HEK293T (cell line): ENCODE measurements at regions not wholly inside any gene's neighbourhood (a gene's known extent, or its start where the extent isn't known, plus 50 kb on each side); places are given as distances from the start of the nearest gene placed in this dataset.

ENCODE experiments used
- CTCF ChIA-PET: fragments of 350-600 bp; formaldehyde crosslinking; extraction: SDS; loops from one replicate; lab custom pipeline; 2021; ENCODE audit warnings: antibody characterized with exemption, inconsistent platforms; lab: Yijun Ruan, JAX
- POLR2A ChIA-PET: fragments of 350-600 bp; formaldehyde crosslinking; extraction: SDS; loops from one replicate; lab custom pipeline; 2020; ENCODE audit warnings: antibody characterized with exemption, inconsistent platforms; lab: Yijun Ruan, JAX
- DNase-seq: peaks from one replicate; pipeline ENCODE4 v3.0.0; 2012; ENCODE audit warnings: mixed read lengths; ENCODE audit errors: extremely low spot score
- ARNT ChIP-seq: fragments of 450-650 bp; IDR thresholded peaks from 2 replicates; pipeline ENCODE4 v1.6.1; 2017; ENCODE audit warnings: mild to moderate bottlenecking
- BHLHE40 ChIP-seq: fragments of 450-650 bp; IDR thresholded peaks from 2 replicates; pipeline ENCODE4 v1.6.1; 2016; ENCODE audit warnings: mild to moderate bottlenecking, moderate library complexity, borderline replicate concordance
- CTBP1 ChIP-seq: fragments of 450-650 bp; IDR thresholded peaks from 2 replicates; pipeline ENCODE4 v1.6.1; 2016; ENCODE audit warnings: borderline replicate concordance
- ELF4 ChIP-seq: fragments of 450-650 bp; IDR thresholded peaks from 2 replicates; pipeline ENCODE4 v1.6.1; 2017; ENCODE audit warnings: antibody characterized with exemption
- FOXA1 ChIP-seq: fragments of 450-650 bp; IDR thresholded peaks from 2 replicates; pipeline ENCODE4 v1.6.1; 2016; ENCODE audit warnings: mild to moderate bottlenecking
- FOXK2 ChIP-seq: fragments of 450-650 bp; IDR thresholded peaks from 2 replicates; pipeline ENCODE4 v1.6.1; 2016; ENCODE audit warnings: mild to moderate bottlenecking
- FOXM1 ChIP-seq: fragments of 450-650 bp; IDR thresholded peaks from 2 replicates; pipeline ENCODE4 v1.6.1; 2017; ENCODE audit warnings: mild to moderate bottlenecking, borderline replicate concordance
- HDGF ChIP-seq: fragments of 450-650 bp; IDR thresholded peaks from 2 replicates; pipeline ENCODE4 v1.6.1; 2017; ENCODE audit warnings: antibody characterized with exemption, borderline replicate concordance
- L3MBTL2 ChIP-seq: fragments of 450-650 bp; conservative IDR thresholded peaks from 2 replicates; pipeline ENCODE4 v1.6.1; 2016; ENCODE audit warnings: mild to moderate bottlenecking
- LEF1 ChIP-seq: fragments of 450-650 bp; IDR thresholded peaks from 2 replicates; pipeline ENCODE4 v1.6.1; 2017; ENCODE audit warnings: mild to moderate bottlenecking, borderline replicate concordance
- NFRKB ChIP-seq: fragments of 450-650 bp; IDR thresholded peaks from 2 replicates; pipeline ENCODE4 v1.6.1; 2016; ENCODE audit warnings: mild to moderate bottlenecking, moderate library complexity
- SP1 ChIP-seq: fragments of 450-650 bp; IDR thresholded peaks from 2 replicates; pipeline ENCODE4 v1.6.1; 2017
- SUZ12 ChIP-seq: fragments of 450-650 bp; IDR thresholded peaks from 2 replicates; pipeline ENCODE4 v1.6.1; 2016; ENCODE audit warnings: mild to moderate bottlenecking
- TARDBP ChIP-seq: fragments of 450-650 bp; IDR thresholded peaks from 2 replicates; pipeline ENCODE4 v1.6.1; 2016
- ZNF384 ChIP-seq: fragments of 450-650 bp; IDR thresholded peaks from 2 replicates; pipeline ENCODE4 v1.6.1; 2016
- TF ChIP-seq, protein P1 (sequence below): fragments of 450-650 bp; IDR thresholded peaks from 2 replicates; pipeline ENCODE4 v1.6.1; 2016

DNA sequence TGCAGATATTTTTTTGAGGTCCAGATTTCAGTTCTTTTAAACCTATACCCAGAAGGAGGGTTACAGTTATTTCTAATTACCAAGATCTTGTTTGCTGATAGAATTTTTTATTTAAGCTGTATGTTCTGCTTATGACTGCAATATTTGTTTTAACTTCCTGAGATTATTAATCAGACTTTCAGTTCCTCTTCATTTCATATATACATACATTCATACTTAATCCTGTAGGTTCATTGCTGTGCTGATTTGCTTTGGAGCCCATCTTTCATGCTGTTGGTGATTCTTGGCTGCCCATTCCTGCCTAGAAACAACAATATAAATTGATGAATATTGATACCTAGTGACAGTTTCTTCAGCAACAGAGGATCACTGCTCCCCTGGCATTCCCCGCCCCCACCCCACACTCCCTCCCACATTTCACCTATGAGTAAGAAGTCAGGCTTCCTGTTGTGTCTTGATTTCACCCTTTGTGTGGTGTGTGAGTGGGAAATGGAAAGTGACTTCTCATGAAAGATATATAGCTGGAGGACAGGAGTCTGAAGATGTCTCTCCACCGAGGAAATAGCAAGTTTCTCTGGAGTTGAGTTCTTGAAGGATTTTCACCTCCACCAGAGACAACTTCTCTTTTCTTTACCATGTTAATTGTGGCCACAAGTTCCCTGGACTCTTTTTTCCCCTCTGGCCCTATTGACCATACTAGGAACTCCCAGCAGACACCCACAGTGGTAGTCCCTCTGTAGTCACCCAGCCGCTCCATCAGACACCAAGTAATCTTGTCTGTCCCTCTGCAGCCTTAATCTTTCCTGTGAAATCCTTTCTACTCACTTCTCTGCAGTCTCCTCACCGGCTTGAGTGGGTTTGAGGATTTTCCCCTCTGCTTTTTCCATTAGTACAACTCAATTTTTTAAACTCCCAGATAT lies 118.4 kb downstream of the ASB9 start:
- TF ChIP-seq FOXK2, result no peak
- no peak for TF ChIP-seq FOXM1
- TF ChIP-seq NFRKB, result no peak
- TF ChIP-seq HDGF, result no peak
- no peak for TF ChIP-seq TARDBP
- TF ChIP-seq LEF1, result no peak
- TF ChIP-seq ZNF384, result no peak
- no peak for TF ChIP-seq ELF4
- TF ChIP-seq BHLHE40, result no peak
- no peak for TF ChIP-seq SUZ12
- no peak for TF ChIP-seq CTBP1
- TF ChIP-seq, protein P1, sequence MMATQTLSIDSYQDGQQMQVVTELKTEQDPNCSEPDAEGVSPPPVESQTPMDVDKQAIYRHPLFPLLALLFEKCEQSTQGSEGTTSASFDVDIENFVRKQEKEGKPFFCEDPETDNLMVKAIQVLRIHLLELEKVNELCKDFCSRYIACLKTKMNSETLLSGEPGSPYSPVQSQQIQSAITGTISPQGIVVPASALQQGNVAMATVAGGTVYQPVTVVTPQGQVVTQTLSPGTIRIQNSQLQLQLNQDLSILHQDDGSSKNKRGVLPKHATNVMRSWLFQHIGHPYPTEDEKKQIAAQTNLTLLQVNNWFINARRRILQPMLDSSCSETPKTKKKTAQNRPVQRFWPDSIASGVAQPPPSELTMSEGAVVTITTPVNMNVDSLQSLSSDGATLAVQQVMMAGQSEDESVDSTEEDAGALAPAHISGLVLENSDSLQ, result no peak
- no peak for TF ChIP-seq SP1
- no peak for TF ChIP-seq FOXA1
- ChIA-PET POLR2A (no interaction called here), CTCF (no interaction called here)
- DNase-seq, result no peak

DNA sequence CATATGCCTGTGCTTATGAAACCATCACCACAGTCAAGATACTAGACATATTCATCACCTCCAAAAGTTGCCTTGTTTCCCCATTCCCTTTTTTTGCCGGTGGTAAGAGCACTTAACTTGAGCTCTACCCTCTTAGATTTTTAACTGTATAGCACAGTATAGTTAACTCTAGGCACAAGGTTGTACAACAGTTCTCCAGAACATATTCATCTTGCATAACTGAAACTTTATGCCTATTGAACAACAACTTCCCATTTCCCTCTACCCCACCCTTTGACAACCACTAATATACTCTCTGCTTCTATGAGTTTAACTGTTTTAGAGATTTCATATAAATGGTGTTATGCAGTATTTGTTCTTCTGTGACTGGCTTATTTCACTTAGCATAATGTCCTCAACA lies 119.3 kb downstream of the ASB9 start:
- TF ChIP-seq ELF4, result no peak
- no peak for TF ChIP-seq CTBP1
- TF ChIP-seq ARNT, result no peak
- no peak for TF ChIP-seq L3MBTL2
- TF ChIP-seq HDGF, result no peak
- no peak for TF ChIP-seq ZNF384
- no peak for TF ChIP-seq NFRKB
- TF ChIP-seq TARDBP, result no peak
- TF ChIP-seq SUZ12, result no peak
- TF ChIP-seq SP1, result no peak
- no peak for TF ChIP-seq FOXK2
- no peak for TF ChIP-seq FOXA1
- TF ChIP-seq BHLHE40, result no peak
- TF ChIP-seq LEF1, result no peak
- no peak for TF ChIP-seq FOXM1
- TF ChIP-seq, protein P1, result no peak
- DNase-seq, result no peak
- ChIA-PET POLR2A (no interaction called here), CTCF (no interaction called here)

DNA sequence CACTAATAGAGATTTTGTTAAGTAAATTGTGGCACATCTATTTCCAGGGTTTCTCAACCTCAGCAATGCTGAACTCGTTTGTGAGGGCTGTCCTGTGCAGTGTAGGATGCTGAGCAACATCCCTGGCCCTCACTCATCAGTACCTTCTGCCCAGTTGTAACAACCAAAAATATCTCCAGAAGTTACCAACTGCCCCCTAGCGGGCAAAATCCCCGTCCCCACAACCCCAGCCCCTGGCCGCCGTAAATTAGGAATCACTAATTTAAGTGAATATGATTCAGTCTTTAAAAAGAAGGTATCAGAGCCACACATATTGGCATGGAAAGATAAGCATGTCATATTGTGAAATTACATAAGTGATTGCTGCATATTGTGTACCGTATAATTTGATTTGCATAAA lies 123.4 kb downstream of the ASB9 start:
- TF ChIP-seq ELF4, result no peak
- TF ChIP-seq TARDBP, result no peak
- TF ChIP-seq FOXK2, result no peak
- no peak for TF ChIP-seq HDGF
- POLR2A ChIA-PET, result no interaction called here
- CTCF ChIA-PET, result interaction anchor here (1.0 kb wide), 1 partner anchor 39 kb away, joined by 3 read pairs; no protein-coding TSS in a partner anchor
- peak; percentile 45 for DNase-seq

DNA sequence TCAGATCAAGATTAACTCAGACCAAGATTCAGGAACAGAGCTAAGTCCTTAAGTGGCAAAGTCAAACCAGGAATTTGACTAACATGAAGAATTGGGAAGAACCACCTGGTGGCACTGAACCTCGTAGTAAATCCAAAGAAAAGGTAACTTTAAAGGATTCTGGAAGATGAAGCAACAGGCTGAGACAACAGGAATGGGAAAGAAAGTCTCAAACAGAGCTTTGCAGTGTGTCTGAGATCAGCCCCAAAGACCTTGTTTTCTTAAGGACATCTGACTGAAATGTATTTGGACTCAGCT lies 126.1 kb downstream of the ASB9 start:
- ChIA-PET CTCF (no interaction called here), POLR2A (no interaction called here)
- no peak for DNase-seq
- TF ChIP-seq FOXM1 (no peak), HDGF (no peak), L3MBTL2 (no peak)

DNA sequence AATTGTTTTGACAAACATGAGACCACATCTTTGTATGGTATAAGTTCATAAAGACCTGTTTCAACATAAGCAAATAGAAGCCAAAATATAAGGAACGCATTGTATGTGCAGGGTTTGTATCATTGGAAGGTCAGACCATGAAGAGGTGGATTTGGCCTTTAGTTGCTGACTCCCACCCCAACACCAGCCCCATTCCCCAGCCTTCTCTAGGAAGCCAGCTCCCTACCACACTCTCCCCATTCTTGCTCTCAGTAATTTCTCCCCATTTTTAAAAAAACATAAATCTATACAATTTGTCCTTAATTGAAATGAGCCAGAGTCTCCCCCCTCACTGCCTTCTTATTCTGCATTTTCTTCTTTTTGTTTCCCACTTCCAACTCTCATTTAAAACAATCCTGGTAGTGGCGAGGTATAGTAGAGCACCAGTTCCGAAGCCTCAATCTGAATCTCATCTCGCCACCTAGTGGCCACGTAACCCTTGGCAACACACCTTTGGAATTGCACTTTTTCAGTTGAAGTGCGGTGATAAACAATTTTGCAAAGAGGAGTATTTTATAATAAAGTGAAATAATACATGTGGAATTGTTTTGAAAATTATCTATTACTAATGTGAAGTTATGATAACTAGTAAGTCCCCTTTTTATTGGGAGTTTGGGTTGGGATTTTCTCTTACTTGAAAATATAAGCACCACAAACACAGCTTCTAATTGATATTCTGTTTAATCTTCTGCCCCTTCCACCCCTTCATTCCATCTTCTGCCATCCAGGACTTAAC lies 126.6 kb downstream of the ASB9 start:
- CTCF ChIA-PET, result interaction anchor here (0.6 kb wide), 1 partner anchor 1050 kb away, joined by 3 read pairs; no protein-coding TSS in a partner anchor
- TF ChIP-seq NFRKB (no peak), ARNT (no peak)
- DNase-seq, result peak; percentile 52
- POLR2A ChIA-PET, result no interaction called here

DNA sequence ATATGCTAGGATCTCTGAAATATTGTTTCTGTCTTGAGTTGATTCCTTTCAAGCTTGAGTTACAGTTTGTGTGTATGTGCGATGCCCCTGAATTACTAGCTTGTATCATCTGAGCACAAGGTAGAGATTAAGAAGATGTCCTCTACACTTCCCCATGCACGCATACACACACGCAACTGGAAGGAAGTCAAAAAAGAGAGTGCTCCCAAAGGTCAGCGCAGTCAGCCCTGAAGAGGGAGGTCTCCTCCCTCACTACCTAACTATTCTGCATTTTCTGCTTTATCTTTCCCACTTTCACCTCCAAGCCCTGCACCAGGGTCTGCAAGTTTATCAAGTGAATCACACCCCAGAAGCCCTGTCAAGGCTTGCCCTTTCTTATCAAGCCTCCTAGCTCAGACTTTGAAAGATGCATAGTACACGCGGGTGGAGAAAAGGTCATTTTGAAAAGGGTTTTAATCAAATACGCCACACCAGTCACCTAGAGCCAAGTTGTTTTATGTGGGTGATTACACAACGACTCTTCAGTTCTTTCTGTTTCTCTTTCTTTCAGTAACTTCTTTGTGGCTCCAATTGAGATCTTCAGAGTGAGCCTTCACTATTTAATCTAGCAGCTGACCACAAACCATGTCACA lies 127.7 kb downstream of the ASB9 start:
- no peak for DNase-seq
- ChIA-PET CTCF (interaction anchor here (0.6 to 0.9 kb wide), 2 partner anchors 101 to 731 kb away, joined by 3 read pairs; no protein-coding TSS in a partner anchor), POLR2A (no interaction called here)
- TF ChIP-seq ELF4 (no peak), FOXA1 (no peak), TARDBP (no peak), FOXM1 (no peak), HDGF (no peak), ARNT (no peak), L3MBTL2 (no peak)
- TF ChIP-seq, protein P1, result no peak
